ENCODE measurements at regions not wholly inside any gene's neighbourhood (a gene's known extent, or its start where the extent isn't known, plus 50 kb on each side); places are given as distances from the start of the nearest gene placed in this dataset.

- Mint-ChIP-seq H3K4me3 (no peak overlapping the region), H3K27me3 (ENCODE audit: insufficient read depth) (no peaks in the 10 kb centered on the region), H3K36me3 (ENCODE audit: low read depth) (no peaks in the 10 kb centered on the region), H3K9me3 (peaks cover 56% of the 10 kb centered on the region), H3K4me1 (ENCODE audit: low read depth) (no peaks in the 10 kb centered on the region), H3K27ac (no peak overlapping the region)
- no peak for DNase-seq
- TF ChIP-seq, protein P1, sequence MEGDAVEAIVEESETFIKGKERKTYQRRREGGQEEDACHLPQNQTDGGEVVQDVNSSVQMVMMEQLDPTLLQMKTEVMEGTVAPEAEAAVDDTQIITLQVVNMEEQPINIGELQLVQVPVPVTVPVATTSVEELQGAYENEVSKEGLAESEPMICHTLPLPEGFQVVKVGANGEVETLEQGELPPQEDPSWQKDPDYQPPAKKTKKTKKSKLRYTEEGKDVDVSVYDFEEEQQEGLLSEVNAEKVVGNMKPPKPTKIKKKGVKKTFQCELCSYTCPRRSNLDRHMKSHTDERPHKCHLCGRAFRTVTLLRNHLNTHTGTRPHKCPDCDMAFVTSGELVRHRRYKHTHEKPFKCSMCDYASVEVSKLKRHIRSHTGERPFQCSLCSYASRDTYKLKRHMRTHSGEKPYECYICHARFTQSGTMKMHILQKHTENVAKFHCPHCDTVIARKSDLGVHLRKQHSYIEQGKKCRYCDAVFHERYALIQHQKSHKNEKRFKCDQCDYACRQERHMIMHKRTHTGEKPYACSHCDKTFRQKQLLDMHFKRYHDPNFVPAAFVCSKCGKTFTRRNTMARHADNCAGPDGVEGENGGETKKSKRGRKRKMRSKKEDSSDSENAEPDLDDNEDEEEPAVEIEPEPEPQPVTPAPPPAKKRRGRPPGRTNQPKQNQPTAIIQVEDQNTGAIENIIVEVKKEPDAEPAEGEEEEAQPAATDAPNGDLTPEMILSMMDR (IDR thresholded peaks at IDR 0.05), result no peak
Measured at GRCh38 chr6:8688821-8689220, 253.5 kb upstream of the SLC35B3 start.

GRCh38 chr6:8686077-8686476 lies 250.7 kb upstream of the SLC35B3 start:
- H3K4me1 Mint-ChIP-seq (ENCODE audit: low read depth), result no peaks in the 10 kb centered on the region

GRCh38 chr6:8683204-8683603 lies 247.9 kb upstream of the SLC35B3 start:
- no peak overlapping the region for H3K4me3 Mint-ChIP-seq
- H3K4me1 Mint-ChIP-seq (ENCODE audit: low read depth), result no peaks in the 10 kb centered on the region
- DNase-seq, result no peak
- no peaks in the 10 kb centered on the region for H3K27me3 Mint-ChIP-seq (ENCODE audit: insufficient read depth)
- no peak overlapping the region for H3K27ac Mint-ChIP-seq
- no peaks in the 10 kb centered on the region; the same call in 1 of the 2 replicates for H3K36me3 Mint-ChIP-seq (ENCODE audit: low read depth)
- TF ChIP-seq, protein P1 (IDR thresholded peaks at IDR 0.05), result no peak
- H3K9me3 Mint-ChIP-seq, result peaks cover 50% of the 10 kb centered on the region

More at GRCh38 chr6:8686077-8686476, 250.7 kb upstream of the SLC35B3 start:
- H3K36me3 Mint-ChIP-seq (ENCODE audit: low read depth), result no peaks in the 10 kb centered on the region
- no peak overlapping the region for H3K27ac Mint-ChIP-seq
- H3K9me3 Mint-ChIP-seq, result peaks cover 57% of the 10 kb centered on the region
- no peak overlapping the region for H3K4me3 Mint-ChIP-seq
- DNase-seq, result no peak
- no peaks in the 10 kb centered on the region for H3K27me3 Mint-ChIP-seq (ENCODE audit: insufficient read depth)
- TF ChIP-seq, protein P1 (IDR thresholded peaks at IDR 0.05), result no peak

GRCh38 chr6:8679823-8680222 lies 244.5 kb upstream of the SLC35B3 start:
- peaks cover 57% of the 10 kb centered on the region for H3K9me3 Mint-ChIP-seq
- H3K27ac Mint-ChIP-seq, result no peak overlapping the region
- TF ChIP-seq, protein P1 (IDR thresholded peaks at IDR 0.05), result no peak
- H3K36me3 Mint-ChIP-seq (ENCODE audit: low read depth), result peaks cover 7% of the 10 kb centered on the region
- no peak overlapping the region for H3K4me3 Mint-ChIP-seq
- DNase-seq, result no peak
- H3K27me3 Mint-ChIP-seq (ENCODE audit: insufficient read depth), result no peaks in the 10 kb centered on the region
- no peaks in the 10 kb centered on the region for H3K4me1 Mint-ChIP-seq (ENCODE audit: low read depth)

- Mint-ChIP-seq H3K9me3 (peaks cover 58% of the 10 kb centered on the region), H3K4me3 (no peak overlapping the region), H3K27ac (no peak overlapping the region), H3K4me1 (ENCODE audit: low read depth) (no peaks in the 10 kb centered on the region), H3K36me3 (ENCODE audit: low read depth) (peaks cover 7% of the 10 kb centered on the region), H3K27me3 (ENCODE audit: insufficient read depth) (no peaks in the 10 kb centered on the region)
- DNase-seq, result no peak
- TF ChIP-seq, protein P1 (IDR thresholded peaks at IDR 0.05), result no peak
Measured at GRCh38 chr6:8678466-8678865, 243.1 kb upstream of the SLC35B3 start.

DNA sequence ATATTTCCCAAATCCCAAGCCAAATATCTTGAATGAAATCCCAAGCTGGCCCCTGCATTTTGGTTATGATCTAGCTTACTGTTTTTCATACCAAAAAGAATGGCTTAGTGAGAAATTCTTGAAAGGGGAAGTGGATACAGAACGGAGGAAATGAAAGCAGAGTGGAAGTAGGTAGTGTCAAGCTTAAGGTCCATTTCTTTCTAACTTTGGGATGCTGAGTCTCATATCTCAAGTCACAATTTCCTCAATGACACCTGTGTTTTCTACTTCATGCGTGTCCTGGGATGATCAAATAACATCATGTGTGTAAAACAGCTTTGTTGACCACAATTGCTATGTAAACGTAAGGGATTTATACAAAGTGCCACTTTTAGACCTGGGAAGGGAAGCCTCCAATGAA lies 238.8 kb upstream of the SLC35B3 start:
- Mint-ChIP-seq H3K36me3 (ENCODE audit: low read depth) (peaks cover 7% of the 10 kb centered on the region), H3K4me3 (no peak overlapping the region), H3K27ac (no peak overlapping the region), H3K9me3 (peaks cover 49% of the 10 kb centered on the region), H3K27me3 (ENCODE audit: insufficient read depth) (no peaks in the 10 kb centered on the region), H3K4me1 (ENCODE audit: low read depth) (no peaks in the 10 kb centered on the region)
- TF ChIP-seq, protein P1 (IDR thresholded peaks at IDR 0.05), result no peak
- no peak for DNase-seq

Measured in HFFc6 (cell line).